Upper lobe of left lung (tissue), 4 donors: ENCODE measurements at regions not wholly inside any gene's neighbourhood (a gene's known extent, or its start where the extent isn't known, plus 50 kb on each side); places are given as distances from the start of the nearest gene placed in this dataset.

Source experiments
- CTCF ChIP-seq, 6 experiments: fragments of 450-650 bp in 4 of 6; fragments of 200-600 bp in 2 of 6; sonication (generic) in 2 of 6; IDR thresholded peaks; one replicate each; pipeline ENCODE4 v1.5.1; 2016 to 2019; ENCODE audit warnings: antibody characterized with exemption in 6 of 6
- EP300 ChIP-seq, 4 donors: sonication (generic); formaldehyde crosslinking; IDR thresholded peaks; one replicate each; pipeline ENCODE4 v1.5.1; 2017; ENCODE audit warnings: antibody characterized with exemption in 4 of 4, control low read depth in 2 of 4
- POLR2A ChIP-seq, 4 donors: fragments of 450-650 bp; IDR thresholded peaks; one replicate each; pipeline ENCODE4 v1.5.1; 2016 to 2017; ENCODE audit warnings: antibody characterized with exemption in 4 of 4, mild to moderate bottlenecking in 2 of 4
- POLR2AphosphoS5 ChIP-seq, 2 donors: sonication (generic); formaldehyde crosslinking; IDR thresholded peaks; one replicate each; pipeline ENCODE4 v1.5.1; 2017; ENCODE audit warnings: antibody characterized with exemption in 2 of 2

GRCh38 chr2:14297906-14298305, 334.6 kb upstream of the LRATD1 start:
- TF ChIP-seq CTCF (IDR thresholded peaks at IDR 0.05) (no peak), POLR2A (IDR thresholded peaks at IDR 0.05) (no peak), POLR2AphosphoS5 (IDR thresholded peaks at IDR 0.05) (no peak), EP300 (IDR thresholded peaks at IDR 0.05) (no peak)
